Pancreas (tissue), 10 donors: ENCODE measurements at regions not wholly inside any gene's neighbourhood (a gene's known extent, or its start where the extent isn't known, plus 50 kb on each side); places are given as distances from the start of the nearest gene placed in this dataset.
"Not testable (repeated sequence)": the region's sequence is repeated elsewhere in the genome, so short reads cannot be mapped to it uniquely, and the experiment has no call there.

Experiments
- ATAC-seq, 4 donors: fragments of 200-7000 bp; cut with Tn5 transposase; one replicate each; pipeline versions ENCODE4 v1.8.0 to v1.9.1; 2020; ENCODE audit warnings: mild to moderate bottlenecking in 4 of 4, moderate library complexity in 4 of 4
- DNase-seq, 6 donors: peaks; one replicate each; pipeline ENCODE4 v3.0.0-alpha.2; 2020
- FAIRE-seq: peaks from 2 replicates; lab custom pipeline; 2012; peaks lifted over from hg19 to GRCh38; lab: Jason Lieb, UNC
- H3K27ac ChIP-seq, 4 donors: fragments of 200-600 bp; sonication (generic); 1 replicate in 3 of 4; 2 replicates in 1 of 4; pipeline versions ENCODE4 v1.5.0 to v1.8.0; 2020
- H3K27me3 ChIP-seq, 4 donors: fragments of 200-600 bp; one replicate each; pipeline ENCODE4 v1.8.0; 2021
- H3K36me3 ChIP-seq, 3 donors: fragments of 200-600 bp; sonication (generic) in 1 of 3; one replicate each; pipeline versions ENCODE4 v1.5.0 to v1.8.0; 2020 to 2021
- H3K4me1 ChIP-seq, 3 donors: fragments of 200-600 bp; one replicate each; pipeline ENCODE4 v1.8.0; 2021
- H3K4me3 ChIP-seq, 4 donors: fragments of 200-600 bp; sonication (generic) in 2 of 4; one replicate each; pipeline versions ENCODE4 v1.5.0 to v1.8.0; 2020 to 2021
- H3K9me3 ChIP-seq, 4 donors: fragments of 200-600 bp; one replicate each; pipeline ENCODE4 v1.8.0; 2021
- WGBS, 2 donors: extraction: QIAGEN DNeasy Blood & Tissue Kit; methylation state at CpG; one replicate each; pipeline ENCODE4 v1.1.7; 2013; 5-methylcytosine and 5-hydroxymethylcytosine counted together
- intact Hi-C, 3 donors: fragments of 100-400 bp; cut with DNase I; formaldehyde crosslinking; loops; one replicate each; pipeline versions ENCODE4 v1.11.1 to v1.14.2; 2022
- TF ChIP-seq, protein P1 (sequence below), 4 donors: fragments of 200-600 bp; sonication (generic) in 3 of 4; IDR thresholded peaks; one replicate each; pipeline versions ENCODE4 v1.5.0 to v1.8.0; 2021; ENCODE audit warnings: antibody characterized with exemption in 4 of 4
- donor health status: healthy with polysubstance abuse.
- donor health status: DM: no; HTN: no; CAD: no; lungs with moderate emphysema.
- donor health status: DM: no; HTN: no; CAD: no.
- donor health status: control.
- donor health status: control.
- donor health status: Bipolar disorder and iron deficiency.
- donor health status: DM: yes; HTN: yes; CAD: no.
- donor health status: DM: no; HTN: no; CAD: no.
- donor health status: DM: no; HTN: no; CAD: no.
- donor health status: DM: yes; HTN: yes; CAD: no.

- peaks cover 0 to 10% (median 0%) of the 10 kb centered on the region in 3 donors for H3K4me1 ChIP-seq
- no peaks in the 10 kb centered on the region for H3K27me3 ChIP-seq
- H3K4me3 ChIP-seq, result no peak overlapping the region
- intact Hi-C loops, result no loop called here
- TF ChIP-seq, protein P1, sequence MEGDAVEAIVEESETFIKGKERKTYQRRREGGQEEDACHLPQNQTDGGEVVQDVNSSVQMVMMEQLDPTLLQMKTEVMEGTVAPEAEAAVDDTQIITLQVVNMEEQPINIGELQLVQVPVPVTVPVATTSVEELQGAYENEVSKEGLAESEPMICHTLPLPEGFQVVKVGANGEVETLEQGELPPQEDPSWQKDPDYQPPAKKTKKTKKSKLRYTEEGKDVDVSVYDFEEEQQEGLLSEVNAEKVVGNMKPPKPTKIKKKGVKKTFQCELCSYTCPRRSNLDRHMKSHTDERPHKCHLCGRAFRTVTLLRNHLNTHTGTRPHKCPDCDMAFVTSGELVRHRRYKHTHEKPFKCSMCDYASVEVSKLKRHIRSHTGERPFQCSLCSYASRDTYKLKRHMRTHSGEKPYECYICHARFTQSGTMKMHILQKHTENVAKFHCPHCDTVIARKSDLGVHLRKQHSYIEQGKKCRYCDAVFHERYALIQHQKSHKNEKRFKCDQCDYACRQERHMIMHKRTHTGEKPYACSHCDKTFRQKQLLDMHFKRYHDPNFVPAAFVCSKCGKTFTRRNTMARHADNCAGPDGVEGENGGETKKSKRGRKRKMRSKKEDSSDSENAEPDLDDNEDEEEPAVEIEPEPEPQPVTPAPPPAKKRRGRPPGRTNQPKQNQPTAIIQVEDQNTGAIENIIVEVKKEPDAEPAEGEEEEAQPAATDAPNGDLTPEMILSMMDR (IDR thresholded peaks at IDR 0.05), result no peak
- FAIRE-seq, result no peak
- H3K9me3 ChIP-seq, result no peaks in the 10 kb centered on the region
- WGBS, 2 donors, result 75 to 78% methylated on average over 9 of the region's 9 CpGs
- no peak for DNase-seq
- no peak overlapping the region for H3K27ac ChIP-seq
- ATAC-seq, result no peak
- no peaks in the 10 kb centered on the region for H3K36me3 ChIP-seq
Observed at GRCh38 chr16:87048038-87048729, 269.0 kb downstream of the C16orf95 start.

- H3K4me1 ChIP-seq, result peaks cover 0 to 7% (median 0%) of the 10 kb centered on the region in 3 donors
- H3K4me3 ChIP-seq, result no peak overlapping the region
- no peaks in the 10 kb centered on the region for H3K36me3 ChIP-seq
- DNase-seq (no peak), FAIRE-seq (no peak), ATAC-seq (no peak)
- TF ChIP-seq, protein P1 (IDR thresholded peaks at IDR 0.05), result no peak
- no peak overlapping the region for H3K27ac ChIP-seq
- no peaks in the 10 kb centered on the region for H3K9me3 ChIP-seq
- no peaks in the 10 kb centered on the region for H3K27me3 ChIP-seq
- intact Hi-C loops, result no loop called here
- 87% methylated on average over 8 of the region's 8 CpGs for WGBS, 2 donors
Observed at GRCh38 chr16:87048730-87049115, 268.5 kb downstream of the C16orf95 start.

GRCh38 chr16:87049216-87049615 is 268.0 kb downstream of the C16orf95 start:
- H3K36me3 ChIP-seq, H3K4me3 ChIP-seq, FAIRE-seq, H3K4me1 ChIP-seq, intact Hi-C loops, ATAC-seq, H3K27me3 ChIP-seq, H3K9me3 ChIP-seq, DNase-seq, H3K27ac ChIP-seq: not testable (repeated sequence)
- 70 to 71% methylated on average over 7 of the region's 7 CpGs for WGBS, 2 donors

DNA sequence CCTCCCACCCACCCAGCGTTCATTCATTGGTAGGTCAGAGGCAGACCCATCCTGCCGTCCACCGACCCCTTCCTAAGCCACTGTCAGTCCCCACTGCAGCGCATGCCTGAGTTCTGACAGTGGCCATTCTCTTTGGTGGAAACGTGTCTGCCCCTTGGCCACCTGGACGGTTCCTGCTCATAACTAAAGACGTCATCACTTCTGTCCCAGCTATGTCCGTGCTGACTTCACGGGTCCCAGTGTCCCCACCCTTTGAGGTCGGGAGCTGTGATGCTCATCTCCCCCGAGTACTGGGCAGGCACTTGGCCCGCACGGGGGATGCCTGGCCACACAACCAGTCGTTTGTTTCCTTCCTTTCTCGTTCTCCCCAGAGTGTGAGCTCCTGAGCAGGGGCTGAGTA is 267.1 kb downstream of the C16orf95 start:
- Histone ChIP-seq H3K4me1 (peaks cover 0 to 7% (median 0%) of the 10 kb centered on the region in 3 donors), H3K4me3 (no peak overlapping the region), H3K27ac (no peak overlapping the region), H3K36me3 (no peaks in the 10 kb centered on the region), H3K9me3 (no peaks in the 10 kb centered on the region), H3K27me3 (no peaks in the 10 kb centered on the region)
- 79 to 83% methylated on average over 15 of the region's 15 CpGs for WGBS, 2 donors
- ATAC-seq (no peak), FAIRE-seq (no peak), DNase-seq (no peak)
- intact Hi-C loops, result loop anchor here in 1 of 3 donors (10.0 kb wide), 1 partner anchor 475 kb away; the partner anchor contains the start of gene FOXL1
- TF ChIP-seq, protein P1 (IDR thresholded peaks at IDR 0.05), result no peak

DNA sequence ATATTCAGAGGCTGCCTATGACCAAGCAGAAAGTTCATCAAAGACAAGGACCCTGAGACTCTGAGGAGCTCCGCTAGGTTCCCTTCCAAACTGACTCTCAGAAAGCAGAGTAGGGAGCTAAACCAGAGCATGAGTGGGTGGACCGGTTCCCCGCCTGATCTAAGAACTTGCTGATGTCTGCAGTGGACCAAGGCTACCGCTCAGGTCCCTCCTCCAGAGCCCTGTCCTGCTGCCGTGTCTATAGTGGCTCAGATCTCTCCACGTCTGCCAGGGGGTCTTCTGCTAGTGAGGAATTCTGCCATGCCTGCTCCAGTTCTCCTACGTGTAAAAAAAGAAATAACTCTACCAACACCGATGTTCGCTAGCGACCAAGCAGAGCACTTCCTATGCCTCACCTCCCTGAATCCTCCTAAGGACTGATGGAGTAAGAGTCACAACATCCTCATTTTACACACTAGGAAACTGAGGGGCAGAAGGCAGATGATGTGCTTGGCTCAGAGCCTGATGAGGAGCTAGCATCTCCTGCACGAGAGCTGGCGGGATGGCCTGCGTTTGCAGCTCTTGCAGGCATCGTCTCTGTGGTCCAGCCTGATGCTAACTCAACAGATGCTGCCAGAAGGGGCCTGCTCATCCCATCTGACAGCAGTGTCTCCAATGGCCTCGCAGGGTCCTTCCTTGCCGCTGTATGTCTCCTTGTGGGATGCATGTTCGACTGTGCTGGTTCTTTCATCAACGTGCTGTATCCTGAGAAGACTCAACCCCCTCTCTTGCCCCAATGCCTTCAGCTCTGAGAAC is 265.5 kb downstream of the C16orf95 start:
- Histone ChIP-seq H3K4me3 (no peak overlapping the region), H3K36me3 (no peaks in the 10 kb centered on the region), H3K4me1 (peaks cover 0 to 7% (median 0%) of the 10 kb centered on the region in 3 donors), H3K9me3 (no peaks in the 10 kb centered on the region), H3K27me3 (no peaks in the 10 kb centered on the region), H3K27ac (no peak overlapping the region)
- 78 to 84% methylated on average over 18 of the region's 18 CpGs for WGBS, 2 donors
- intact Hi-C loops, result loop anchor here in 1 of 3 donors (10.0 kb wide), 1 partner anchor 477 kb away; the partner anchor contains the start of gene FOXL1
- FAIRE-seq, result no peak
- DNase-seq, result no peak
- TF ChIP-seq, protein P1 (IDR thresholded peaks at IDR 0.05), result no peak
- no peak for ATAC-seq
